GM23248 (cell line): ENCODE measurements at regions not wholly inside any gene's neighbourhood (a gene's known extent, or its start where the extent isn't known, plus 50 kb on each side); places are given as distances from the start of the nearest gene placed in this dataset.

Source experiments
- DNase-seq: peaks from one replicate; pipeline ENCODE4 v3.0.0-alpha.2; 2015
- H2AFZ ChIP-seq: fragments of 200-600 bp; sonication (generic); 2 replicates; pipeline ENCODE4 v1.6.1; 2016; ENCODE audit warnings: antibody characterized with exemption
- H3F3A ChIP-seq: fragments of 200-600 bp; sonication (generic); 2 replicates; pipeline ENCODE4 v1.6.1; 2016; ENCODE audit warnings: mild to moderate bottlenecking, antibody characterized with exemption, mixed run types; ENCODE audit not compliant: insufficient read depth
- H3K27ac ChIP-seq: fragments of 200-600 bp; sonication (generic); 2 replicates; pipeline ENCODE4 v1.5.1; 2016; ENCODE audit warnings: mild to moderate bottlenecking
- H3K27me3 ChIP-seq: fragments of 200-600 bp; sonication (generic); replicated peaks from 2 replicates; pipeline ENCODE4 v1.6.1; 2016; ENCODE audit warnings: mild to moderate bottlenecking; ENCODE audit not compliant: insufficient read depth
- H3K36me3 ChIP-seq: fragments of 200-600 bp; sonication (generic); 2 replicates; pipeline ENCODE4 v1.6.1; 2016; ENCODE audit warnings: low read depth, mild to moderate bottlenecking
- H3K4me1 ChIP-seq: fragments of 200-600 bp; sonication (generic); 2 replicates; pipeline ENCODE4 v1.6.1; 2016; ENCODE audit warnings: mild to moderate bottlenecking; ENCODE audit not compliant: insufficient read depth
- H3K4me2 ChIP-seq: fragments of 200-600 bp; sonication (generic); one replicate; pipeline ENCODE4 v1.6.1; 2016; ENCODE audit warnings: mild to moderate bottlenecking; ENCODE audit not compliant: unreplicated experiment
- H3K4me3 ChIP-seq: fragments of 200-600 bp; sonication (generic); 2 replicates; pipeline ENCODE4 v1.5.1; 2016; ENCODE audit warnings: mild to moderate bottlenecking
- H3K79me2 ChIP-seq: fragments of 200-600 bp; sonication (generic); 2 replicates; pipeline ENCODE4 v1.6.1; 2016; ENCODE audit warnings: mild to moderate bottlenecking; ENCODE audit not compliant: insufficient read depth
- H3K9ac ChIP-seq: fragments of 200-600 bp; sonication (generic); 2 replicates; pipeline ENCODE4 v1.6.1; 2016; ENCODE audit warnings: mild to moderate bottlenecking
- H3K9me2 ChIP-seq: fragments of 200-600 bp; sonication (generic); 2 replicates; pipeline ENCODE4 v1.6.1; 2016; ENCODE audit warnings: mixed run types, mild to moderate bottlenecking, moderate library complexity; ENCODE audit not compliant: insufficient read depth
- H3K9me3 ChIP-seq: fragments of 200-600 bp; sonication (generic); one replicate; pipeline ENCODE4 v1.6.1; 2017; ENCODE audit warnings: low read depth
- H4K20me1 ChIP-seq: fragments of 200-600 bp; sonication (generic); 2 replicates; pipeline ENCODE4 v1.6.0; 2016; ENCODE audit not compliant: insufficient read depth
- EZH2 ChIP-seq: fragments of 200-600 bp; sonication (generic); IDR thresholded peaks from 2 replicates; pipeline ENCODE4 v1.6.1; 2018; ENCODE audit warnings: antibody characterized with exemption, mild to moderate bottlenecking; ENCODE audit not compliant: insufficient read depth, poor library complexity, severe bottlenecking
- EZH2phosphoT487 ChIP-seq: fragments of 200-600 bp; sonication (generic); IDR thresholded peaks from 2 replicates; pipeline ENCODE4 v1.6.1; 2018; ENCODE audit warnings: antibody characterized with exemption, moderate library complexity, mild to moderate bottlenecking, low read depth; ENCODE audit not compliant: insufficient read depth
- WGBS, 2 experiments: methylation state at CpG; one replicate each; pipeline ENCODE4 v1.1.6; 2015 to 2017; ENCODE audit warnings: low lambda C conversion rate in 2 of 2, low coverage in 1 of 2; ENCODE audit errors: missing lambda C conversion rate in 2 of 2; 5-methylcytosine and 5-hydroxymethylcytosine counted together
- in situ Hi-C: fragments of 300-500 bp; cut with MboI; formaldehyde crosslinking; loops from 2 replicates; pipeline ENCODE4 v1.15.0; 2020

DNA sequence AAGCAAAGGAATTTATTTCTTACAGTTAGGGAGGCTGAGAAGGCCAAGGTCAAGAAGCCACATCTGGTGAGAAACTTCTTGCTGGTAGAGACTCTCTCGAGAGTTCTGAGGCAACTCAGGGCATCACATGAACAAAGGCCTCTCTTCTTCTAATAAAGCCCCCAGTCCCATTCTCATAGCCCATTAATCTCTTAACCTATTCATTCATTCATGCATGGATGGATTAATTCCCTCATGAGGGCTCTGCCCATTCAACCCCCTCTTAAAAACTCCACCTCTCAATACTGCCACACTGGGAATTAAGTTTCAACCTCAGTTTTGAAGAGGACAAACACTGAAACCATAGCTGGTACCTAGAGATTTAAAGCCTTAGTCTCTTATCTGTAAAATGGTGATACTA is 217.9 kb upstream of the SPTLC3 start:
- TF ChIP-seq EZH2phosphoT487, result no peak

DNA sequence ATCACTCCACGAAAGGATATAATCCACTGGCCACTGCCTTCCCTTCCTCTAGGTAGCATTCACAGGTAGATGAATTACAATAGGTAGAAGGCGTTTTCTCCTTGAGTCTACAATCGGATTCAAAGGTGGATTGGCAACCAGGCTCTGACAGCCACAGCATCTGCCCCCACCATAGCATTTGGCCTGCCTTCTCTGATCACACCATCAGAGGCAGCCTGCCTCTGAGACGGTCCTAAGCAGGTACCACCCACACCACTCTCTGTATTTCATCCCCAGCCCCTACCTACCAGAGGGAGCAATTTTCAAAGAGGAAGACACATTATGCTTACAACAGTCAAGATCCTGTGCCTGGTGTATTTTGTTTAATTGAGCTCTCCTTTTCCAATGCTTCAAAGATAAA is 210.5 kb upstream of the SPTLC3 start:
- H3K9me2 ChIP-seq, result no peaks in the 10 kb centered on the region
- no peaks in the 10 kb centered on the region for H3F3A ChIP-seq
- no peak overlapping the region for H3K27ac ChIP-seq
- H3K4me1 ChIP-seq, result no peaks in the 10 kb centered on the region
- H4K20me1 ChIP-seq, result no peaks in the 10 kb centered on the region
- in situ Hi-C loops, result no loop called here
- no peak overlapping the region for H3K4me2 ChIP-seq
- H2AFZ ChIP-seq, result no peak overlapping the region
- no peaks in the 10 kb centered on the region for H3K79me2 ChIP-seq
- H3K27me3 ChIP-seq, result no peaks in the 10 kb centered on the region
- no peaks in the 10 kb centered on the region for H3K9me3 ChIP-seq
- H3K36me3 ChIP-seq, result no peaks in the 10 kb centered on the region
- H3K4me3 ChIP-seq, result no peak overlapping the region
- TF ChIP-seq EZH2phosphoT487, result no peak
- TF ChIP-seq EZH2, result no peak
- 0 to 6% methylated on average over 4 of the region's 4 CpGs for WGBS, 2 experiments
- no peak for DNase-seq
- H3K9ac ChIP-seq, result no peak overlapping the region

More for the DNA sequence above, 217.9 kb upstream of the SPTLC3 start:
- Histone ChIP-seq H3K4me3 (no peak overlapping the region), H3F3A (no peaks in the 10 kb centered on the region), H3K36me3 (no peaks in the 10 kb centered on the region), H4K20me1 (no peaks in the 10 kb centered on the region), H3K9ac (no peak overlapping the region), H3K9me3 (no peaks in the 10 kb centered on the region), H2AFZ (no peak overlapping the region), H3K27ac (no peak overlapping the region), H3K4me2 (no peak overlapping the region), H3K4me1 (no peaks in the 10 kb centered on the region), H3K9me2 (no peaks in the 10 kb centered on the region), H3K27me3 (no peaks in the 10 kb centered on the region), H3K79me2 (no peaks in the 10 kb centered on the region)
- whole genome bisulfite sequencing, 2 experiments, result 0% methylated on average over 1 of the region's 1 CpG
- in situ Hi-C loops, result no loop called here
- no peak for DNase-seq

DNA sequence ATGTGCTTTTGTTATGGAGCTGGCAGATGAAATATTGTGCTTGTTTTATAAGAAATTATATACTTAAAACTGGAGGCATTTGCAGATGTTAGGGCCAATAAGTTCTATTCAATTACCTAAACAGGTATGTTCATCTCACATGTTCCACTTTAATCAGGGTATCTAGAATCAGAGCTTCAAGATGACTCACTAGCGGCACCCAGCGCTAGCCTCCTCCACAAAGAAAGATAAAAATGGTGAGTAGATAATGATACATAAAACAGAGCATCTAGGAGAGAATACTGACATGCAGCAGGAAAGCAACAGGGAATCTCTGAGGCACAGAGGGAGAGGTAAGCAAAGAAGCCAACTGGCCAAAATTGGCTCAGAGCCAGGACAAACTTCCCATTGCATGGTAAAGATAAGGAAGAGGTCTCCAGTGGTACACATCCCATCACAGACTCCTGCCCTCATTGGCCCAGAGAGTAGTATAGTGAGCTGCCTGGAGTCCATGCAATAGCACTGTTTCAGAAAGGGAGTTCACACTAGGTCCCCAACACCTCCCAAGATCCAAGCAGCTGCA is 200.7 kb upstream of the SPTLC3 start:
- no peaks in the 10 kb centered on the region for H3K9me2 ChIP-seq
- no peaks in the 10 kb centered on the region for H4K20me1 ChIP-seq
- H3K4me1 ChIP-seq, result no peaks in the 10 kb centered on the region
- H3K27me3 ChIP-seq, result no peaks in the 10 kb centered on the region
- 5 to 19% methylated on average over 2 of the region's 2 CpGs for WGBS, 2 experiments
- H3F3A ChIP-seq, result no peaks in the 10 kb centered on the region
- H3K36me3 ChIP-seq, result no peaks in the 10 kb centered on the region
- no peaks in the 10 kb centered on the region for H3K9me3 ChIP-seq
- no peak overlapping the region for H3K4me2 ChIP-seq
- no peak for DNase-seq
- no peak overlapping the region for H3K27ac ChIP-seq
- H3K79me2 ChIP-seq, result no peaks in the 10 kb centered on the region
- H3K4me3 ChIP-seq, result no peak overlapping the region
- no peak for TF ChIP-seq EZH2phosphoT487
- TF ChIP-seq EZH2, result no peak
- in situ Hi-C loops, result no loop called here
- no peak overlapping the region for H2AFZ ChIP-seq
- H3K9ac ChIP-seq, result no peak overlapping the region

DNA sequence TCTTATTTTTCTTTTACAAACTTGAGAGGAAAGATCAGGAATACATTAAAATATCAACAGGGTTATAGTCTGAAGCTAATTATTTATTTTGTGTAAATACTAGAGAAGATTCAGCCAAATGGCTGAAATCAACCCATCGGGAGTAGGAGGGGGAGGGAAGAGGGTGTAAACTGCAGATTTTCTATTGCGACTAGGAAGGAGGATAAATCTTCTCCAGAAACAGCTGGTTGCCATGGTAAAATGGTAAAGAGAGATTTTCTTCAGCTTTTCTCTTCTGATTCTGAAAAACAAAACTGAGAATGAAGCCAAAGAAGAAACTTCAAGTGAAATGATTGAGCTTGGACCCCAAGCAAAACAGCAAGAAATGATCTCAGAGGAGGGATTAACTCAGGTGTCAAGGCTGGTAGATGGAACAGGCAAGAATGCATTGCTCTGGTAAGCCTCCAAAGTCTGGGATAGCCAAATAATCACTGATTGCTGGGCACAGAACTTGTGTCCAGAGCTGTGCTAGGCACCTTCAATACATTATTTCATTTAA is 193.5 kb upstream of the SPTLC3 start:
- Histone ChIP-seq H2AFZ (no peak overlapping the region), H3K4me2 (no peak overlapping the region), H3K4me1 (no peaks in the 10 kb centered on the region), H3K36me3 (no peaks in the 10 kb centered on the region), H3K79me2 (no peaks in the 10 kb centered on the region), H3K27ac (no peak overlapping the region), H3K9ac (no peak overlapping the region), H3K9me2 (no peaks in the 10 kb centered on the region), H4K20me1 (no peaks in the 10 kb centered on the region), H3K27me3 (no peaks in the 10 kb centered on the region), H3K4me3 (no peak overlapping the region), H3F3A (no peaks in the 10 kb centered on the region), H3K9me3 (no peaks in the 10 kb centered on the region)
- DNase-seq, result no peak
- WGBS, 2 experiments, result 0 to 3% methylated on average over 2 of the region's 2 CpGs
- in situ Hi-C loops, result no loop called here
- TF ChIP-seq EZH2phosphoT487 (no peak), EZH2 (no peak)

DNA sequence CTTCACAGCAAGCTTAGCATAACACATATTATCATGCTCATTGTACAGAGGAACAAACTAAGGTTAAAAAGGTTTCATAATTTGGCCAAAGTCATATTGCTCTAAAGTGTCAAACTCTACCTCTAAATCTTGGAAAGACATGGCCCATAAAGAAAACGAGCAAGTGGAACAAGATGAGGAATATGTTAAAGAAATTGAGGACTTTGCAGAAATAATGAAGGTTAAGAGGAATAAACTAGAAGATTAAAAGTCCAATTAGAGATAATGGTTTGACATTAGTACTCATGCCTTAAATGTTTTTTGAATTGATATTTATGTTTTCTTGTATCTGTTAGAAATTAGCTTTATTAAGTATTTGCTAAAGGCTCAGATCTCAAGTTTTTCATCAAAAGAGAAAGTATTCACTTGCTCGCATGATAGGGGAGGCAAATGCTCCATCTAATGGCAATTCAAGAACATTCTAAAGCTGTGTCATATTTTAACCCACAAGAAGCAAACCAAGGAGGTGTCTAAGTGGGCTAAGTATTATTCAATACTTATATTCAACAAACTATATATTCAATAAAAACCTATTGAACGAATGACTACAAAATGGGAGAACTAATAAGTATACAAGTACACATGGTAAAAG is 192.9 kb upstream of the SPTLC3 start:
- no peak overlapping the region for H3K4me3 ChIP-seq
- H3K9me3 ChIP-seq, result no peaks in the 10 kb centered on the region
- no peak overlapping the region for H2AFZ ChIP-seq
- no peak overlapping the region for H3K27ac ChIP-seq
- H3K4me2 ChIP-seq, result no peak overlapping the region
- H3K27me3 ChIP-seq, result no peaks in the 10 kb centered on the region
- H3K79me2 ChIP-seq, result no peaks in the 10 kb centered on the region
- WGBS, 2 experiments, result 7 to 8% methylated on average over 3 of the region's 3 CpGs
- in situ Hi-C loops, result no loop called here
- H3F3A ChIP-seq, result no peaks in the 10 kb centered on the region
- no peaks in the 10 kb centered on the region for H4K20me1 ChIP-seq
- no peak for TF ChIP-seq EZH2phosphoT487
- TF ChIP-seq EZH2, result no peak
- H3K9me2 ChIP-seq, result no peaks in the 10 kb centered on the region
- H3K36me3 ChIP-seq, result no peaks in the 10 kb centered on the region
- H3K9ac ChIP-seq, result no peak overlapping the region
- no peak for DNase-seq
- no peaks in the 10 kb centered on the region for H3K4me1 ChIP-seq
